ENCODE measurements at regions not wholly inside any gene's neighbourhood (a gene's known extent, or its start where the extent isn't known, plus 50 kb on each side); places are given as distances from the start of the nearest gene placed in this dataset.

- Histone ChIP-seq H2BK120ac (replicated peaks; ENCODE audit: low read depth, low read length) (no peak overlapping the region), H4K5ac (ENCODE audit: insufficient read length, low read depth, low read length) (no peak overlapping the region), H3K18ac (ENCODE audit: extremely low read depth, low read length) (no peak overlapping the region), H3K23me2 (ENCODE audit: low read depth, low read length) (no peaks in the 10 kb centered on the region), H2BK20ac (ENCODE audit: low read length) (no peak overlapping the region), H3K4me1 (replicated peaks in 1 of 4; ENCODE audit: control insufficient read depth in 3 of 4, insufficient read depth in 4 of 4, low read length in 3 of 4) (no peaks in the 10 kb centered on the region), H3K79me1 (ENCODE audit: low read depth, low read length) (no peaks in the 10 kb centered on the region), H3K23ac (ENCODE audit: insufficient read length) (no peak overlapping the region), H3K27me3 (replicated peaks in 1 of 4; ENCODE audit: control insufficient read depth in 3 of 4, extremely low read depth in 1 of 4, insufficient read depth in 3 of 4, low read length in 3 of 4) (no peaks in the 10 kb centered on the region), H3K14ac (ENCODE audit: insufficient read length) (no peak overlapping the region), H3K56ac (replicated peaks; ENCODE audit: insufficient read length, low read depth, low read length) (no peak overlapping the region), H3K79me2 (ENCODE audit: control insufficient read depth in 1 of 2, insufficient read depth in 2 of 2, low read length in 2 of 2) (no peaks in the 10 kb centered on the region), H4K8ac (ENCODE audit: extremely low read depth, insufficient read depth, low read length) (no peak overlapping the region), H4K20me1 (replicated peaks in 1 of 2; ENCODE audit: control insufficient read depth in 1 of 2, insufficient read depth in 2 of 2, low read length in 2 of 2) (no peaks in the 10 kb centered on the region), H2BK5ac (ENCODE audit: low read depth, low read length) (no peak overlapping the region), H3K27ac (ENCODE audit: low read depth, low read length) (no peak overlapping the region), H2BK15ac (ENCODE audit: low read length) (no peak overlapping the region), H3K4me2 (ENCODE audit: insufficient read depth in 1 of 2, low read depth in 2 of 2, low read length in 2 of 2) (no peak overlapping the region), H3K36me3 (ENCODE audit: control insufficient read depth in 2 of 4, insufficient read depth in 4 of 4, low read length in 3 of 4) (no peaks in the 10 kb centered on the region), H3K9me3 (ENCODE audit: insufficient read depth in 2 of 2, low read depth in 1 of 2, low read length in 1 of 2) (no peaks in the 10 kb centered on the region), H3K4me3 (ENCODE audit: extremely low read depth in 1 of 4, insufficient read depth in 2 of 4, low read depth in 3 of 4, low read length in 4 of 4) (no peak overlapping the region), H3K9ac (replicated peaks in 1 of 4; ENCODE audit: extremely low read depth in 1 of 4, low read depth in 3 of 4, low read length in 3 of 4) (no peak overlapping the region), H2BK12ac (ENCODE audit: low read depth, low read length) (no peak overlapping the region), H3K4ac (replicated peaks; ENCODE audit: insufficient read length, low read depth, low read length) (no peak overlapping the region), H2AK5ac (ENCODE audit: low read depth, low read length) (no peak overlapping the region), H2AFZ (ENCODE audit: low read length) (no peak overlapping the region), H4K91ac (replicated peaks; ENCODE audit: insufficient read length, low read length) (no peak overlapping the region)
- TF ChIP-seq POLR2A (IDR thresholded peaks at IDR 0.05; ENCODE audit: control extremely low read depth in 1 of 2, low read depth in 2 of 2, low read length in 2 of 2) (no peak), CBX5 (IDR thresholded peaks at IDR 0.05; ENCODE audit: low read depth, low read length) (no peak), EGR1 (IDR thresholded peaks at IDR 0.05; ENCODE audit: borderline replicate concordance, low read depth, low read length) (no peak), JUN (IDR thresholded peaks at IDR 0.05; ENCODE audit: low read depth, low read length) (no peak), TEAD4 (IDR thresholded peaks at IDR 0.05; ENCODE audit: low read depth, low read length) (no peak), SAP30 (IDR thresholded peaks at IDR 0.05; ENCODE audit: insufficient read depth, insufficient replicate concordance, low read length) (no peak), SRF (IDR thresholded peaks at IDR 0.05; ENCODE audit: low read depth, low read length) (no peak), POLR2AphosphoS5 (IDR thresholded peaks at IDR 0.05; ENCODE audit: low read depth, low read length) (no peak), TCF12 (IDR thresholded peaks at IDR 0.05; ENCODE audit: low read depth, low read length) (no peak), MAX (IDR thresholded peaks at IDR 0.05) (no peak), BRCA1 (IDR thresholded peaks at IDR 0.05; ENCODE audit: low read depth, low read length) (no peak), SIX5 (IDR thresholded peaks at IDR 0.05; ENCODE audit: low read depth, low read length) (no peak), CTBP2 (IDR thresholded peaks at IDR 0.05; ENCODE audit: borderline replicate concordance, insufficient read depth, insufficient read length, low read length) (no peak), BCL11A (IDR thresholded peaks at IDR 0.05; ENCODE audit: low read depth in 2 of 2, low read length in 2 of 2) (no peak), SP4 (IDR thresholded peaks at IDR 0.05; ENCODE audit: low read length) (no peak)
- whole genome bisulfite sequencing, 2 experiments (ENCODE audit: extremely low coverage in 1 of 2, insufficient coverage in 1 of 2, insufficient read length in 1 of 2, insufficient replicate concordance in 2 of 2, low coverage in 1 of 2, low lambda C conversion rate in 2 of 2, missing lambda C conversion rate in 1 of 2), result 86% methylated on average over 1 of the region's 1 CpG; no CpG with 5 or more reads in 1 of the 2 experiments
- CTCF ChIA-PET (ENCODE audit: partially characterized antibody), result no interaction called here
- FAIRE-seq (no peak), DNase-seq (ENCODE audit: low read depth in 1 of 2, low spot score in 2 of 2) (no peak)
- POLR2A ChIA-PET (ENCODE audit: partially characterized antibody), result no interaction called here
Observed at GRCh38 chr12:60308366-60308991, 712.6 kb downstream of the SLC16A7 start.
